T-helper 2 cell treated with Interferon-gamma antibody and Interleukin-4, amounts not matched to agents 5 μg/mL and 100 μg/mL, for 36 hours (primary cell): ENCODE measurements at regions not wholly inside any gene's neighbourhood (a gene's known extent, or its start where the extent isn't known, plus 50 kb on each side); places are given as distances from the start of the nearest gene placed in this dataset.
A peak's percentile ranks its signal among the peaks of the same experiment; 100 is the strongest.
"Not testable (repeated sequence)": the region's sequence is repeated elsewhere in the genome, so short reads cannot be mapped to it uniquely, and the experiment has no call there.

Experiments
- DNase-seq: peaks from one replicate; pipeline ENCODE4 v3.0.0; 2021; ENCODE audit warnings: low spot score
- H3K27ac Mint-ChIP-seq: one replicate; pipeline ENCODE4 v1.8.0; 2021; ENCODE audit warnings: mild to moderate bottlenecking, mixed read lengths
- H3K27me3 Mint-ChIP-seq: one replicate; pipeline ENCODE4 v1.8.0; 2021; ENCODE audit warnings: low read depth, mixed read lengths
- H3K36me3 Mint-ChIP-seq: one replicate; pipeline ENCODE4 v1.8.0; 2021; ENCODE audit warnings: low read depth, mixed read lengths
- H3K4me1 Mint-ChIP-seq: one replicate; pipeline ENCODE4 v1.8.0; 2021; ENCODE audit warnings: low read depth, mixed read lengths
- H3K4me3 Mint-ChIP-seq: one replicate; pipeline ENCODE4 v1.8.0; 2022; ENCODE audit warnings: mild to moderate bottlenecking, moderate library complexity, mixed read lengths
- H3K9me3 Mint-ChIP-seq: one replicate; pipeline ENCODE4 v1.8.0; 2021; ENCODE audit warnings: mixed read lengths

DNA sequence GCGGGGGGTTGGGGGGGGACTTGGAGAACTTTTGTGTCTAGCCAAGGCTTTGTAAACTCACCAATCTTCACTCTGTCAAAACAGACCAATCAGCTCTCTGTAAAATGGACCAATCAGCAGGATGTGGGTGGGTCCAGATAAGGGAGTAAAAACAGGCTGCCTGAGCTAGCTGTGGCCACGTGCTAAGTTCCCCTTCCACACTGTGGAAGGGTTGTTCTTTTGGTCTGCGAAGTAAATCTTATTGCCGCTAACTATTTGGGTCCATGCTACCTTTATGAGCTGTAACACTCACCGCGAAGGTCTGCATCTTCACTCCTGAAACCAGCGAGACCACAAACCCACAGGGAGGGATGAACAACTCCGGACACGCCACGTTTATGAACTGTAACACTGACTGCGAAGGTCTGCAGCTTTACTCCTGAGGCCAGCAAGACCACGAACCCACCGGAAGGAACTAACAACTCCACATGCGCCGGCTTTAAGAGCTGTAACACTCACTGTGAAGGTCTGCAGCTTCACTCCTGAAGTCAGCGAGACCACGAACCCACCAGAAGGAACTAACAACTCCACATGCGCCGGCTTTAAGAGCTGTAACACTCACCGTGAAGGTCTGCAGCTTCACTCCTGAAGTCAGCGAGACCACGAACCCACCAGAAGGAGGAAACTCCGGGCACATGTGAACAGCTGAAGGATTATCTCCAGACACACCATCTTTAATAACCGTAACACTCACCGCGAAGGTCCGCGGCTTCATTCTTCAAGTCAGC is 186.6 kb downstream of the ID4 start:
- H3K9me3 Mint-ChIP-seq, H3K36me3 Mint-ChIP-seq: not testable (repeated sequence)
- peak; percentile 36 for DNase-seq
- Mint-ChIP-seq H3K4me3 (peak overlapping the region; percentile 80), H3K27me3 (peaks cover 35% of the 10 kb centered on the region), H3K4me1 (peaks cover 14% of the 10 kb centered on the region), H3K27ac (peak overlapping the region; percentile 73)

DNA sequence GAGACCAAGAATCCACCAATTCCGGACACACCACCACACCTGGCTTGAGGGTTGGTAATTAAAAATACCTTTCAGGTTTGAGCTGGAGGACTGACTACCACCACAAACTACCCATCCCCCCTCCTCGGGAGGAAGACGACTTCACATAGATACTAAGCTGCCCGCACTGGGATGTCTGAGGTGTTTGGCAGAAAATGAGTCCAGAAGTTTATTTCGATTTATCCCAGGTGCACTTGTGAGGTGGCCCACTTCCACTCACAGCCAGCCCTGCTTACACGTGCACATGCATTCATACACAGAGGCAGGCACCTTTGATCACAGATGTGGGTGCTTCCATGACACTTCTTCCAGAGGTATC is 187.1 kb downstream of the ID4 start:
- Mint-ChIP-seq H3K4me1 (peaks cover 14% of the 10 kb centered on the region), H3K36me3 (no peaks in the 10 kb centered on the region), H3K9me3 (no peaks in the 10 kb centered on the region), H3K27me3 (peaks cover 32% of the 10 kb centered on the region), H3K27ac (no peak overlapping the region), H3K4me3 (peak overlapping the region; percentile 80)
- no peak for DNase-seq

DNA sequence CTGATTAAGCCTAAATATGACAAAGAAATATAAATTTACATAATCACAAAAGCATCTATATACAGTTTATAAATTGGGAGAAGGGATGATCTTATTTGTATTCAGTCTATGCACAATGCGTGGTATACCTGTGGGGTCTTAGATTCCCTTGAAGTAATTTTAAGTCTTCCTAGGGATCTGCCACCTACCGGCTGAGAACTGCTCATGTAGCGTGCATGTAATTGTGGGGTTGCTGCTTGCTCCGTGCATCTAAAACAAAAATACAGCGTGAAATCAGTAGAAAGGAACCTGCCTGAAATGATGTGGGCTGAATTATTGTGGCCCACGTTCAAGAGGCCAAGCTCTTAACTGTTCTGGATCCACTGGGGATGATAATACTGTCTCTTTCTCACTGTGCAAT is 187.3 kb downstream of the MBOAT1 start:
- Mint-ChIP-seq H3K4me3 (no peak overlapping the region), H3K27me3 (peaks cover 32% of the 10 kb centered on the region), H3K27ac (no peak overlapping the region), H3K36me3 (no peaks in the 10 kb centered on the region), H3K9me3 (no peaks in the 10 kb centered on the region), H3K4me1 (peaks cover 14% of the 10 kb centered on the region)
- DNase-seq: no peak

DNA sequence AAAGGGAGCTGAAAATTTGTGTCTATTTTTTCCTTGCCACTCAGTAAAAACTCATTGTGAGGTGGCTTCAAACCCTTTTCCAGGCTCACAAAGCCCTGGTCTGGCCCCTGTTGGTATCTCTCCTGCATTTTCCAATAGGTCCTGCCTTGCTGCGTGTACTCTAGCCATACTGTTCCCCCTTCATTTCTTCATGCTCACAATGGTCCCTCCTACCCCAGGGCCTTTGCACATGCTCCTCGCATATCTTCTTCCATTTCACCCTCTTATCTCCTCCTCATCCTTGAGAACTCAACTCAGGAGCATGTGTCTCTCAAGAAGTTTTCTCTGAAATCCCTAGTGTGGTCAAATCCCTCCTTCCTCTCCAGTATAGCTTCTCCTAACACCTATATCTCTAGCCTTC is 186.6 kb downstream of the MBOAT1 start:
- DNase-seq: no peak
- no peaks in the 10 kb centered on the region for H3K9me3 Mint-ChIP-seq
- H3K4me3 Mint-ChIP-seq: no peak overlapping the region
- H3K27me3 Mint-ChIP-seq: peaks cover 33% of the 10 kb centered on the region
- H3K27ac Mint-ChIP-seq: no peak overlapping the region
- H3K4me1 Mint-ChIP-seq: peaks cover 14% of the 10 kb centered on the region
- no peaks in the 10 kb centered on the region for H3K36me3 Mint-ChIP-seq

DNA sequence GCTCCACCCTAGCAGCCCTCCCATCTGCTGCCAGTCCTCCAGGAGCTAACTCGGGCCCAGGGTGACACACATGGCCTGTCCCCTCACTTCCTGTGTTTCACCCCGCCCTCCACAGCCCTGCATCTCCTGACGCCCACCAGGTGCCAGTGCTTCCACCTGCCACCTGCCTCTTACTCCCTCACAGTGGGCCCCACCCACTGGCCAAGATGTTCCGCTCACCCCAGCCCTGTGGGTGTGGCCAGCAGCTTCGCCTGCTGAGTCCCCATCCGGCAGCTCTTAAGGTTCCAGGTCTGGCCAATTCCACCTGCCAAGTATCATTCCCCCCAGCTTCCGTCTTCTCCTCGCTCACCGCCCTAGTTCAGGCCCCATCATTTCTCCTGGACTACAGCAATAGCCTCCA is 184.1 kb downstream of the MBOAT1 start:
- no peak overlapping the region for H3K27ac Mint-ChIP-seq
- H3K36me3 Mint-ChIP-seq: no peaks in the 10 kb centered on the region
- peaks cover 14% of the 10 kb centered on the region for H3K4me1 Mint-ChIP-seq
- H3K4me3 Mint-ChIP-seq: no peak overlapping the region
- H3K27me3 Mint-ChIP-seq: peaks cover 28% of the 10 kb centered on the region
- no peak for DNase-seq
- H3K9me3 Mint-ChIP-seq: no peaks in the 10 kb centered on the region

DNA sequence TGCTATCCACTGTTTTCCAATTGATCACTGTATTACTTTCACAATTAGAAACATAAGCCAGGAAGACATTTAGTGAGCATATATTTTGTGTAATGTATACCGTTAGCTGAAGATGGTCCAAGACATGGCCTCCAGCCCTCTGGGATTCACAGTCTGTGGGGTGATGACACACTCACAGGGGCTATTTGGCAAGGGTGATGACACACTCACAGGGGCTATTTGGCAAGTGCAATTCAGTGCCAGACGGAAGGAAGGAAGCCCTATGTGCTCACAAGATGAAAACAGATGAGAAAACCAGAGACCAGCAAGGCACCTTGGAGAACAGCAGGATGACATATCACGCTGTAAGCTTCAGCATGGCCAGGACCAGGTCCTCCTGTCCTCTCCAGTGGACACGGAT is 183.7 kb downstream of the MBOAT1 start:
- Mint-ChIP-seq H3K4me3 (no peak overlapping the region), H3K9me3 (no peaks in the 10 kb centered on the region), H3K36me3 (no peaks in the 10 kb centered on the region), H3K4me1 (peaks cover 12% of the 10 kb centered on the region), H3K27ac (no peak overlapping the region), H3K27me3 (peaks cover 27% of the 10 kb centered on the region)
- DNase-seq: no peak

DNA sequence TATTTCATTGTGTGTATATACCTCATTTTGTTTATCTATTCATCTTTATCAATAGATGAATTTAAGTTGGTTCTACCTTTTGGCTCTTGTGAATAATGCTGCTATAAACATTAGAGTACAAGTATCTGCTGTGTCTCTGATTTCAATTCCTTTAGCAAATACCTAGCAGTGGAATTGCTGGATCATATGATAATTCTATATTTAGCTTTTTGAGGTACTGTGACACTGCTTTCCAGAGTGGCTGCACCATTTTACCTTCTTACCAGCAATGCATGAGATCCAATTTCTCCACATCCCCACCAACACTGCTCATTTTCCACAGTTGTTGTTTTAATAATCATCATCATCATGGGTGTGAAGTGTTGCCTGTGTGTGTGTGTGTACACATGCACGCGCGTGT is 182.3 kb downstream of the MBOAT1 start:
- Mint-ChIP-seq H3K27me3 (peaks cover 17% of the 10 kb centered on the region), H3K4me3 (no peak overlapping the region), H3K36me3 (no peaks in the 10 kb centered on the region), H3K9me3 (no peaks in the 10 kb centered on the region), H3K4me1 (peaks cover 2% of the 10 kb centered on the region), H3K27ac (no peak overlapping the region)
- DNase-seq: no peak

DNA sequence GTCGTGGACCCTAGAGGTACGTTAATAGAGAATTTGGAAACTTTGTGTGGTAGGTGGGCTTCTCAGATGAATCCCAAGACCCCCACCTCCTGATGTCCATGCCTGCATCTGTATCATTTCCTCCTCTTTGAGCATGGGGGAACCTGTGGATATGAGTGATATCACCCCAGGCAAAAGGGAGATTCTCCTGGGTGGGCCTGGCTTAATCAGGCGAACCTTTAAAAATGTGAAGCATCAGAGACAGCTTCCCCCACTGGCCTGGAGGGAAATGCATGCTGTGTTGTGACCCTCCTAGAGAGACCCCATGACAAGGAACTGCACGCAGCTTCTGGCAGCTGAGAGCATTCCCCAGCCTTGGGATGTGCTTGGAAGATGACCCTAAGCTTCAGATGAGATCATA is 180.9 kb downstream of the MBOAT1 start:
- Mint-ChIP-seq H3K27me3 (peaks cover 9% of the 10 kb centered on the region), H3K4me3 (no peak overlapping the region), H3K9me3 (no peaks in the 10 kb centered on the region), H3K4me1 (peaks cover 2% of the 10 kb centered on the region), H3K36me3 (no peaks in the 10 kb centered on the region), H3K27ac (no peak overlapping the region)
- DNase-seq: no peak

DNA sequence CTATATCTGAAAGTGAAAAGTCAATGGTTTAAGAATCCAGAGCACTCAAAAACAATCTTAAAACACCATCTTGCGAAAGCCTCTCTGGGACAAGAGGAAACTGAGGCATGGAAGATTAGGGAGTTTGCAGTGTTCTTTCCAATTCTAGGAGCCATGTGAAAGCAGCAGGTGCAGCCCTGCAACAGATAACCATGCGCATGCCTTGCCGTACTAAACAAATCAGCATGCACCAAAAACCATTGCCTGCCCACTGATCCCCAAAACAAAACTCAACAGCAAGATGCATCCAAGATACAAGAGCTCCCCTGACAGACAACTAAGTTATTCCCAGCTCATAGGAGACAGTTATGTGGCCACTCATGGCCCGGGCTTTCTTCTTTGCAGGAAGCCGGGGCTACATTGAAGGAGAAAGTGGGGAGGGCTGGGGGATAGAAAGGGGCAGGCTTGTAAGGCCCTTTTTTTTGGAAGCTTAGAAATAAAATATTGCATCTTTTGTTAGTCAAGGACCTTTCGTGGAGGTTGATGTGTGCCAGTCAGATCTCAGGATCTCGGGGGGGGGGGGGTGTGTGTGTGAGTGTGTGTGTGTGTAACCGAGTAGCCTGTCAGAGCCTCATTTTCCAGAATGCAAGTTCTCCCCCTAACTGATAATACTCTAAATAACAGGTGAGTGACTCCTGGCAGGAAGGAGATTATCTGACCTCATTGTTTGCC is 178.4 kb downstream of the MBOAT1 start:
- peaks cover 9% of the 10 kb centered on the region for H3K27me3 Mint-ChIP-seq
- no peak for DNase-seq
- peaks cover 2% of the 10 kb centered on the region for H3K4me1 Mint-ChIP-seq
- H3K9me3 Mint-ChIP-seq: no peaks in the 10 kb centered on the region
- H3K36me3 Mint-ChIP-seq: no peaks in the 10 kb centered on the region
- H3K4me3 Mint-ChIP-seq: no peak overlapping the region
- no peak overlapping the region for H3K27ac Mint-ChIP-seq

DNA sequence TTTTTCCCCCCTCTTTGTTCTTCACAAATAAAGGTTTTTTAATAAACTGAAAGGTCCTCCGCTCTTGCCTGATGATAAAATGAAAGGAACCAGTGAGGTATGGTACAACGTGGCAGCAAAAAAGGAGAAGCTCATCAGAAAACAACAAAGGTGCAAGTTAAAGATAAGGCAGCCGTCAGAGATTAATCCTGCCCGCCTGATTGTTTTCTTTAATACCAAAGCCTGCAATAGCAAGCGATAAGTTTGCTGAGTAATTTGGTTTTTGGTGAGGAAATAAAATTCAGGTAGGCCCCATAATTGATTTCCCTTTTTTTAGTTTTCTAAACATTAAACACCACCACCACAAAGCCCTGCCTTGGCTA is 177.9 kb downstream of the MBOAT1 start:
- no peak overlapping the region for H3K4me3 Mint-ChIP-seq
- H3K36me3 Mint-ChIP-seq: no peaks in the 10 kb centered on the region
- DNase-seq: no peak
- no peak overlapping the region for H3K27ac Mint-ChIP-seq
- peaks cover 2% of the 10 kb centered on the region for H3K4me1 Mint-ChIP-seq
- H3K9me3 Mint-ChIP-seq: no peaks in the 10 kb centered on the region
- peaks cover 9% of the 10 kb centered on the region for H3K27me3 Mint-ChIP-seq

DNA sequence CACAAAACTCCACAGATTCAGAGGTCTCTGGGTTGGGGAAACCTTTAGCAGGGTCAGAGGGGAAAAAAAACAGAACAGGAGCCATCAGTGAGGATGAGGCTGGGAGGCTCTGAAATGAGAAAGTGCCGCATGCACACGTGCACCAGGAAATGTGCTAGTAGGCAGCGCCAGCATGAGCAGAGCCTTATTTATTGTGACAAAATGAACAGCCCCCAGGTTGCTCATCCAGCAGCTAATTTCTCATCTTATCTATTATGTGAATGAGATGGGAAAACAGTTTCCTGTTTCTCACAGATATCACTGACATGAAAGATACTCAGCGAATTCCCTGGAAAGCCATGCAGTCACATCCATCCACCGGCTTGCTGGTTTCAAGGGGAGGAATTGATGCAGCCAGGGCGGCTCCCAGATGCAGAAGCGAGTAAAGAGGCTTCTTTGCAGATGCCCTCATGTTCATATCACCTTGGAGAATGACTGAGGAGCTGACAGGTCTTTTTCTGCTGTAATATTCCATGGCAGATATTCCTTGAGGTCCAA is 176.1 kb downstream of the MBOAT1 start:
- DNase-seq: no peak
- H3K27ac Mint-ChIP-seq: no peak overlapping the region
- no peak overlapping the region for H3K4me3 Mint-ChIP-seq
- H3K9me3 Mint-ChIP-seq: no peaks in the 10 kb centered on the region
- no peaks in the 10 kb centered on the region for H3K36me3 Mint-ChIP-seq
- H3K4me1 Mint-ChIP-seq: peaks cover 2% of the 10 kb centered on the region
- peaks cover 4% of the 10 kb centered on the region for H3K27me3 Mint-ChIP-seq

DNA sequence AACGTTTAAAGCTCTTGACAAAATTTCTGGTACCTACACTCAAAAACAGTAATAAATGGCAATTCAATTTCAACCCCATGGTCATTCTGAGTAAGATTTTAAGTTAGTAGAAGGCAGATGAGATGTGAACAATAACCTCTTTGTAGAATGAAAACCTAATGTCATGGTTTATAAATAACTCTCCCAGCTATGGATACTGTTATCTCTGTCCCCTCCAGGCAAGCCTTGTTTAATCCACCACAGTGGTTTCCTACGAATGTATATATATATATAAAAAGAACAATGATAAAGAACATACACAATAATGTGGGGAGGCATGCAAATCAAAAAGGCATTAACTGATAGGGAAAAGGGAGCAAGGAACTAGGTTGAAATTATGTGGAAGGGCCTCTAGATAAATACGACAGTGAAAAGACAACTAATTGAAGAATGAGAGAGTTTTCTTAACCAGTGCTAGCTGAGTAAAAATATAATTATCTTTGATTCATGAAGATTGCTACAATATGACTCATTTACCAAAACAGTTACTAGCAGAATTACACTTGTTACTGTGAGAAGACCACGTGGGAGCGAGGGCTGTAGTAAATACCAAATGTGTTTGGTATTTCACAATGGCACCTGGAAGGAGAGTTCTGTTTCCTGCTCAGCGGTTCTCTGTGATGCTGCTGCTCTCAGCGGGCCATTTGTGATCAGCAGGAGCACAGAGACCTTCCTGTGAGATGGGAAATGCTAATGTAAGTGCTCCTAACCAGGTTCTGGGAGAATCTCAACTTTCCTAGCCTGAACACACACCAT is 173.7 kb downstream of the MBOAT1 start:
- Mint-ChIP-seq H3K9me3 (no peaks in the 10 kb centered on the region), H3K36me3 (no peaks in the 10 kb centered on the region), H3K4me1 (peaks cover 2% of the 10 kb centered on the region), H3K27me3 (peaks cover 4% of the 10 kb centered on the region), H3K27ac (no peak overlapping the region), H3K4me3 (no peak overlapping the region)
- no peak for DNase-seq

DNA sequence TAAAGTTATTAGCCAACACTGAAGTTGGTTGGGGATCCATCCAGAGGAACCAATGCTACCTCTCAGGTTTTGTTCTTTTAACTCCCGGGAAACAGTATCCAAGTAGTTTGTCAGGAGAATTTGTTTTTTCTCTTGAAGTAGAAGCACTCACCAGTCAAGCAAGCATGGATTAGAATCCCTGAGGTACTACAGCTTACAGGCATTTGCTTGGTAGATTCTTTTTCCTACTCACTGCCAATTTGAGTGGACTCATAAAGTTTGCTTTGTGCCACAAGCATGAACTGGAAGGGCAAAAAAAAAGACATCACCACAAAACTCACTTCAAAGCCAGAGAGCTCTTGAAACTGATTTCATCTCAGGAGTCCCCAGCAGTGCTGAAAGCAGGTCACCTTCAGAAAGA is 167.4 kb downstream of the MBOAT1 start:
- Mint-ChIP-seq H3K27ac (no peak overlapping the region), H3K27me3 (peaks cover 2% of the 10 kb centered on the region), H3K36me3 (no peaks in the 10 kb centered on the region), H3K4me1 (no peaks in the 10 kb centered on the region), H3K4me3 (no peak overlapping the region), H3K9me3 (no peaks in the 10 kb centered on the region)
- DNase-seq: no peak
